ENCODE measurements at regions not wholly inside any gene's neighbourhood (a gene's known extent, or its start where the extent isn't known, plus 50 kb on each side); places are given as distances from the start of the nearest gene placed in this dataset.

- TF ChIP-seq ZHX2 (IDR thresholded peaks at IDR 0.05; ENCODE audit: low read depth) = no peak
- TF ChIP-seq ZHX2 (CRISPR knock-in tag; IDR thresholded peaks at IDR 0.05; ENCODE audit: borderline replicate concordance) = no peak
- TF ChIP-seq MTF1 (CRISPR knock-in tag; IDR thresholded peaks at IDR 0.05) = no peak
- no peak for TF ChIP-seq ZIK1 (CRISPR knock-in tag; IDR thresholded peaks at IDR 0.05; ENCODE audit: borderline replicate concordance, low read depth)
- TF ChIP-seq SCMH1 (CRISPR knock-in tag; IDR thresholded peaks at IDR 0.05; ENCODE audit: borderline replicate concordance) = no peak
These were observed 273.7 kb upstream of the LRATD1 start (continued) for GRCh38 chr2:14358774-14359173.

- DNase-seq (ENCODE audit: low spot score) (no peak), FAIRE-seq (no peak), ATAC-seq (no peak)
- no peak overlapping the region for H3K4me2 ChIP-seq (ENCODE audit: low read depth, low read length)
- no peaks in the 10 kb centered on the region for H3K4me1 ChIP-seq (ENCODE audit: insufficient read depth, low read length)
- POLR2A ChIA-PET = no interaction called here
- H3K36me3 ChIP-seq (replicated peaks in 1 of 2; ENCODE audit: control insufficient read depth in 1 of 2, insufficient read depth in 2 of 2, low read length in 2 of 2) = no peaks in the 10 kb centered on the region
- H3K27me3 ChIP-seq (ENCODE audit: control insufficient read depth in 1 of 2, insufficient read depth in 2 of 2, low read length in 2 of 2) = no peaks in the 10 kb centered on the region
- no peak overlapping the region for H3K9ac ChIP-seq (ENCODE audit: insufficient read depth, low read depth, low read length)
- H3K79me2 ChIP-seq (ENCODE audit: insufficient read depth, low read length) = no peaks in the 10 kb centered on the region
- no TSS peak for BruUV-seq (replicated peaks)
- 2% methylated on average over 4 of the region's 4 CpGs for WGBS (ENCODE audit: low lambda C conversion rate)
- no peak overlapping the region for H3K4me3 ChIP-seq (replicated peaks in 1 of 3; ENCODE audit: insufficient read depth in 1 of 3, low read depth in 2 of 3, low read length in 3 of 3)
- H2AFZ ChIP-seq (ENCODE audit: low read length) = no peak overlapping the region
- CTCF ChIA-PET (ENCODE audit: low intra/inter-chr PET ratio, low total read pairs) = no interaction called here
- in situ Hi-C loops (cut with HindIII; ENCODE audit: extremely low pct_ligation_motif_present, low pct_unique_long_range_greater_than_20kb) (no loop called here), intact Hi-C loops (cut with micrococcal nuclease; ENCODE audit: unreplicated experiment) (no loop called here)
- no peaks in the 10 kb centered on the region for H4K20me1 ChIP-seq (ENCODE audit: insufficient read depth, low read length)
- H3K27ac ChIP-seq (ENCODE audit: extremely low read length, insufficient read depth, low read length) = no peak overlapping the region
- TF ChIP-seq NFE2L1 (CRISPR knock-in tag; IDR thresholded peaks at IDR 0.05; ENCODE audit: borderline replicate concordance) (no peak), KAT8 (CRISPR knock-in tag; IDR thresholded peaks at IDR 0.05) (no peak), PPARG (CRISPR knock-in tag; conservative IDR thresholded peaks at IDR 0.05) (no peak), ZNF225 (CRISPR knock-in tag; IDR thresholded peaks at IDR 0.05) (no peak), ZBTB7A (CRISPR knock-in tag; IDR thresholded peaks at IDR 0.05) (no peak), ONECUT2 (CRISPR knock-in tag; IDR thresholded peaks at IDR 0.05) (no peak), THAP8 (CRISPR knock-in tag; IDR thresholded peaks at IDR 0.05; ENCODE audit: borderline replicate concordance) (no peak), KAT7 (CRISPR knock-in tag; IDR thresholded peaks at IDR 0.05; ENCODE audit: borderline replicate concordance) (no peak)
- H3K9me3 ChIP-seq (ENCODE audit: low read length) = peaks cover 66% of the 10 kb centered on the region
These were observed 269.4 kb upstream of the LRATD1 start for GRCh38 chr2:14363137-14363536.

All from HepG2 (cell line).